GM13977 (cell line): ENCODE measurements at regions not wholly inside any gene's neighbourhood (a gene's known extent, or its start where the extent isn't known, plus 50 kb on each side); places are given as distances from the start of the nearest gene placed in this dataset.

ENCODE experiments used
- DNase-seq: peaks from one replicate; pipeline ENCODE4 v3.0.0; 2012; ENCODE audit warnings: low spot score
- in situ Hi-C: fragments of 300-500 bp; cut with MboI; formaldehyde crosslinking; loops from one replicate; pipeline ENCODE4 v1.12.0; 2022; ENCODE audit warnings: low sequenced_read_pairs, low pct_unique_long_range_greater_than_20kb, mixed read lengths, inconsistent platforms; ENCODE audit not compliant: unreplicated experiment
- TF ChIP-seq, protein P1 (sequence below): IDR thresholded peaks from 2 replicates; pipeline ENCODE4 v1.5.1; 2012; ENCODE audit warnings: mild to moderate bottlenecking, control low read depth; ENCODE audit not compliant: insufficient read depth; ENCODE audit errors: extremely low read depth, missing control alignments

DNA sequence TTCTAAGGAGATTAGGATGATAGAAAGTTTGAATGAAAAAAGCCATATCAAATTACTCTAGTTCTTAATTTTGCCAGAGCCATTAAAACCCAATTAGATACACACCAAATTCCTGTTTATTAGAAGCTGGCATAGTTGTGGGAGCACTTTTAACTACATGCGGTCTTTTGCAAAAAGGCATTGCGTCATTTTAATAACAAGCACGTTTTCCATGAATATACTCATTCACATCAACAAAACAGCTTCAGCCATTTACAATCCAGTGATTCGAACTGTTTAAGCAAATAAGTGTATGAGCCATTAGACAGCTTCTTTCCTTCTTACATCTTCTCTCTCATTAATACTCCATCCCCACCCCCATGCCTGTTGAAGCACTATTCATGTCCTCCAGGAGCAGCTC, 109.5 kb upstream of the EOLA2 start:
- TF ChIP-seq, protein P1, sequence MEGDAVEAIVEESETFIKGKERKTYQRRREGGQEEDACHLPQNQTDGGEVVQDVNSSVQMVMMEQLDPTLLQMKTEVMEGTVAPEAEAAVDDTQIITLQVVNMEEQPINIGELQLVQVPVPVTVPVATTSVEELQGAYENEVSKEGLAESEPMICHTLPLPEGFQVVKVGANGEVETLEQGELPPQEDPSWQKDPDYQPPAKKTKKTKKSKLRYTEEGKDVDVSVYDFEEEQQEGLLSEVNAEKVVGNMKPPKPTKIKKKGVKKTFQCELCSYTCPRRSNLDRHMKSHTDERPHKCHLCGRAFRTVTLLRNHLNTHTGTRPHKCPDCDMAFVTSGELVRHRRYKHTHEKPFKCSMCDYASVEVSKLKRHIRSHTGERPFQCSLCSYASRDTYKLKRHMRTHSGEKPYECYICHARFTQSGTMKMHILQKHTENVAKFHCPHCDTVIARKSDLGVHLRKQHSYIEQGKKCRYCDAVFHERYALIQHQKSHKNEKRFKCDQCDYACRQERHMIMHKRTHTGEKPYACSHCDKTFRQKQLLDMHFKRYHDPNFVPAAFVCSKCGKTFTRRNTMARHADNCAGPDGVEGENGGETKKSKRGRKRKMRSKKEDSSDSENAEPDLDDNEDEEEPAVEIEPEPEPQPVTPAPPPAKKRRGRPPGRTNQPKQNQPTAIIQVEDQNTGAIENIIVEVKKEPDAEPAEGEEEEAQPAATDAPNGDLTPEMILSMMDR = no peak
- in situ Hi-C loops = no loop called here
- DNase-seq = no peak

DNA sequence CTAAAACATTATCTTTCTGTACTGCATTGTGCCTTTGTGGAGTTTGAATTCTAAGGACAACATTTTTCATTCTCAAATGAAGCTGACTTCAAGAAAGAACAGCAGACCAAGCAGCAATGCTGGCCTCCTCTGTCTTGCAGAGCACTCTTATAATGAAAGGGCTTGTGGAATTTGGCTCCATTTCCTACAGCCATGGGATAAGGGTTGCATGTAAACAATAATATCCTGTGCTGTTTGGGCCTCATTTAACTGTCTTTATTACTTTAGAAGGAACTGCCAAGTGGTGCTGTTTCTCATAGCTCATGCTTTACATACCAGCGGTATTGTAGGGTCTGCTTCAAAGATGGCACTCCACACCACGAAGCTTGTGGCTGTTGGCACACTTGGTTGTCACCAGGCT, 111.4 kb upstream of the EOLA2 start:
- DNase-seq = no peak
- TF ChIP-seq, protein P1 = no peak
- in situ Hi-C loops = no loop called here

DNA sequence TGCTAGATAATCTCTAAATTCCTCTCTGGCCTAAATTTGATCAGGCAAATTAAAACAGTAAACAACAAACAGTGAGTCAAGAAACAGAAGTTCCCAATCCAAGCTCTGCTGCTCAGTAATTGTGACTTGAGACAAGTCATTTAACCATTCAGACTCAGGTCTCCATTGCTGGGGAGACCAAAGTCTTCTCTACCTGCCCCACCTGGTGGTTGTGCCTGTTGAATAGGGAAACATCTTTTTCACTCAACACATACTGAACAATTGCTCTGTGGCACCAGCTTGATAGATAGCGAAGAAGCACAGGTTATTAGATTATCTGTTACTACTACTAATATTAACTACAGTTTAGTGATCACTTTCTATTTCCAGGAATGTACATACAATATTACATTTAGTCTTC, 112.1 kb upstream of the EOLA2 start:
- in situ Hi-C loops = no loop called here
- TF ChIP-seq, protein P1 = no peak
- DNase-seq = no peak

DNA sequence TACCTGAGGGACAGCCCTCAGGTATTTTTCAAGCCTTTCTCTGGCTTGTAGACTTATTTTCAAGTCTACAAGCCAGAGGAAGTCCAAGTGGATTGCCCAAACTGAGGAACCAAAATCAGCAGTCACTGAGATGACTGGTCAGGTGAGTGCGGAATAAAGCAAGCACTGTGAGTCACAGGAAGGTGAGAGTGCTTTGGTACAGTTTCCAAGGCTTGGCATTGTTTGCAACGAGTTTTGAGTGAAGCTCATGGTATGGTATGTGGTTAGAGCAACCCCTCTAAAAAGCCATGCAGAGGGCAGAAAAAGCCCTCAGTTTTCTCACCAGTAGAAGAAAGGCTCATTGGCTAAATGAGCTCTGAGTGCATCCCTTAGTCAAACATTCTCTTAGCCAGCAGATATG, 112.8 kb upstream of the EOLA2 start:
- TF ChIP-seq, protein P1 = no peak
- no peak for DNase-seq
- in situ Hi-C loops = no loop called here

DNA sequence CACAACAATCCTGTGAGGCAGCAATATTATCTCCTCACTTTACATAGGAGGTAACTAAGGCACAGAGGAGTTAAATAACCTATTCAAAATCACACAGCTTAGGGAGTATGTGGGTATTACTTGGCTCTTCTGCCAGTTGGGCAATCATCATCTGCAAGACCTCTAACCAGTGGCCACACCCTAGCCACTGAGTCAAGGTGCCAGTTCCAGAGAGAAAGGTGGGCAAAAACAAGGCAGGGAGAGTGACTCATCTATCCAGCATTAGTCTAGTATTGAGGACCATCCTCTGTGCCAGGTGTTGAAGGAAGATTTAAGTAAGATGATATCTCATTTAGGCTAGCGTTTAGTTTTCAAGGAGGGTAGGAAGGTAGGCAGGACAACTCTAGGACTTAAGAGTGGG, 113.9 kb upstream of the EOLA2 start:
- no peak for DNase-seq
- in situ Hi-C loops = no loop called here
- TF ChIP-seq, protein P1 = no peak

DNA sequence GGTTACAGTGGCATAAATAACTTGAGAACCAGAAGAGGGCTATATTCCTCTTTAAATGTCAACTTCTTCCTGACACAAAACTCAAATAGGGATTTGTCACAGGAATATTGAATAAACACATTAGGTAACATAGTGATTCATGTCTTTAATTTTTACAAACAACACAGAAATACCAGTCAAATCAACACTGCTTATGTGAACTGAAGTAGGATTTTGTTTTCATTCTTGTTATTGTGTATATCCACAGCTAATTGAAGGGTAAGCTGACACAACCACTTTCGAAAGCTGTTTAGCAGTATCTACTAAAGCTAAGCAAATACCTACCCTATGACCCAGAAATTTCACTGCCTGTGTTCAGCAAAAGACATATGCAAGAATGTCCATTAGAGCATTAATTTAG, 120.4 kb upstream of the EOLA2 start:
- TF ChIP-seq, protein P1 = no peak
- DNase-seq = no peak
- in situ Hi-C loops = no loop called here

DNA sequence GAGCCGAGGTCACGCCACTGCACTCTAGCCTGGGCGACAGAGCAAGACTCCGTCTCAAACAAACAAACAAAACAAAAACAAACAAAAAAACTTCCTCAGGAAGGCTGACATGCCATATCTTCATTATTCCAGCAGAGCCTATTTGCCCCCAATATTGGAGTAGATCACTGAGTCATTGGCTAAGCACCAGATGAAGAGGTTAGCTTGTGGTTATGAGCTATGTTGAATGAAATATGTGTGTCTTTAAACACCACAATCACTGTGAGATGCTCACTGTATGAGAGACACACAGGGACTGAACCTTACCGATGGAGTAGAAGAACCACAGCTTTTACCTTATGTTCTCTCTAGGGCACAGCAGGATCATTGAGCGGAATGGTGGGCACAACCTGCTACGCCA, 122.1 kb upstream of the EOLA2 start:
- in situ Hi-C loops = no loop called here
- TF ChIP-seq, protein P1 = no peak
- no peak for DNase-seq
